ENCODE measurements at regions not wholly inside any gene's neighbourhood (a gene's known extent, or its start where the extent isn't known, plus 50 kb on each side); places are given as distances from the start of the nearest gene placed in this dataset.

DNA sequence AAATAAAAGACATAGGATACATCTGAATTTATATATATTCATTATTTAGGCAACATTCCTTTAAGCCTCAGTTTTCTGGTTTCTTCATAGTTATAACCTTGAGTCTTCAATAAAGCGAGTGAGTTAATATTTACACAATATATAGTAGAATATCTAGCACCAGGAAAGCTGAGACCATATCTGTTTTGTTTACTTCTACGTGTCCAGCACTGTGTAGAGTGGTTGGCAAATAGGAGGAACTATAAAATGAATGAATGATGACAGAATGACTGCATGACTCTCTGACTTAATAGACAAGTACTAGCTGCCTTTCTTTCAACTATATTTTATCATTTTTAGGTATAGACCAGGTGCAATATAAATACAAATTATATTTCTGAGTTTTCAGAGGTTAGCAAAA, 197.8 kb upstream of the RBMS3 start:
- TF ChIP-seq ZBTB7A (IDR thresholded peaks at IDR 0.05; ENCODE audit: low read depth) (no peak), USF1 (IDR thresholded peaks at IDR 0.05) (no peak), EP300 (IDR thresholded peaks at IDR 0.05; ENCODE audit: borderline replicate concordance) (no peak), CEBPB (IDR thresholded peaks at IDR 0.05) (no peak), NFIC (IDR thresholded peaks at IDR 0.05) (no peak), YY1 (IDR thresholded peaks at IDR 0.05; ENCODE audit: low read depth) (no peak), CREB1 (IDR thresholded peaks at IDR 0.05; ENCODE audit: low read depth) (no peak), TEAD4 (IDR thresholded peaks at IDR 0.05) (no peak), RAD21 (IDR thresholded peaks at IDR 0.05; ENCODE audit: low read depth) (no peak), TAF1 (IDR thresholded peaks at IDR 0.05; ENCODE audit: low read depth) (no peak), MAX (IDR thresholded peaks at IDR 0.05) (no peak), FOXM1 (IDR thresholded peaks at IDR 0.05; ENCODE audit: borderline replicate concordance, low read depth) (no peak), TCF12 (IDR thresholded peaks at IDR 0.05; ENCODE audit: low read depth) (no peak), EGR1 (IDR thresholded peaks at IDR 0.05) (no peak)
- TF ChIP-seq, protein P1, sequence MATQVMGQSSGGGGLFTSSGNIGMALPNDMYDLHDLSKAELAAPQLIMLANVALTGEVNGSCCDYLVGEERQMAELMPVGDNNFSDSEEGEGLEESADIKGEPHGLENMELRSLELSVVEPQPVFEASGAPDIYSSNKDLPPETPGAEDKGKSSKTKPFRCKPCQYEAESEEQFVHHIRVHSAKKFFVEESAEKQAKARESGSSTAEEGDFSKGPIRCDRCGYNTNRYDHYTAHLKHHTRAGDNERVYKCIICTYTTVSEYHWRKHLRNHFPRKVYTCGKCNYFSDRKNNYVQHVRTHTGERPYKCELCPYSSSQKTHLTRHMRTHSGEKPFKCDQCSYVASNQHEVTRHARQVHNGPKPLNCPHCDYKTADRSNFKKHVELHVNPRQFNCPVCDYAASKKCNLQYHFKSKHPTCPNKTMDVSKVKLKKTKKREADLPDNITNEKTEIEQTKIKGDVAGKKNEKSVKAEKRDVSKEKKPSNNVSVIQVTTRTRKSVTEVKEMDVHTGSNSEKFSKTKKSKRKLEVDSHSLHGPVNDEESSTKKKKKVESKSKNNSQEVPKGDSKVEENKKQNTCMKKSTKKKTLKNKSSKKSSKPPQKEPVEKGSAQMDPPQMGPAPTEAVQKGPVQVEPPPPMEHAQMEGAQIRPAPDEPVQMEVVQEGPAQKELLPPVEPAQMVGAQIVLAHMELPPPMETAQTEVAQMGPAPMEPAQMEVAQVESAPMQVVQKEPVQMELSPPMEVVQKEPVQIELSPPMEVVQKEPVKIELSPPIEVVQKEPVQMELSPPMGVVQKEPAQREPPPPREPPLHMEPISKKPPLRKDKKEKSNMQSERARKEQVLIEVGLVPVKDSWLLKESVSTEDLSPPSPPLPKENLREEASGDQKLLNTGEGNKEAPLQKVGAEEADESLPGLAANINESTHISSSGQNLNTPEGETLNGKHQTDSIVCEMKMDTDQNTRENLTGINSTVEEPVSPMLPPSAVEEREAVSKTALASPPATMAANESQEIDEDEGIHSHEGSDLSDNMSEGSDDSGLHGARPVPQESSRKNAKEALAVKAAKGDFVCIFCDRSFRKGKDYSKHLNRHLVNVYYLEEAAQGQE (IDR thresholded peaks at IDR 0.05; ENCODE audit: low read depth): no peak

- no peak for TF ChIP-seq TCF12 (IDR thresholded peaks at IDR 0.05; ENCODE audit: low read depth)
- no peak for TF ChIP-seq NFIC (IDR thresholded peaks at IDR 0.05)
- no peak for TF ChIP-seq CREB1 (IDR thresholded peaks at IDR 0.05; ENCODE audit: low read depth)
- TF ChIP-seq MAX (IDR thresholded peaks at IDR 0.05): no peak
- TF ChIP-seq EP300 (IDR thresholded peaks at IDR 0.05; ENCODE audit: borderline replicate concordance): no peak
- TF ChIP-seq EGR1 (IDR thresholded peaks at IDR 0.05): no peak
- no peak for TF ChIP-seq TEAD4 (IDR thresholded peaks at IDR 0.05)
- no peak for TF ChIP-seq RAD21 (IDR thresholded peaks at IDR 0.05; ENCODE audit: low read depth)
- no peak for TF ChIP-seq YY1 (IDR thresholded peaks at IDR 0.05; ENCODE audit: low read depth)
- no peak for TF ChIP-seq FOXM1 (IDR thresholded peaks at IDR 0.05; ENCODE audit: borderline replicate concordance, low read depth)
- no peak for TF ChIP-seq USF1 (IDR thresholded peaks at IDR 0.05)
- TF ChIP-seq TAF1 (IDR thresholded peaks at IDR 0.05; ENCODE audit: low read depth): no peak
- TF ChIP-seq CEBPB (IDR thresholded peaks at IDR 0.05): no peak
- TF ChIP-seq ZBTB7A (IDR thresholded peaks at IDR 0.05; ENCODE audit: low read depth): no peak
- TF ChIP-seq, protein P1 (IDR thresholded peaks at IDR 0.05; ENCODE audit: low read depth): no peak
Measured at GRCh38 chr3:29083676-29084075, 197.2 kb upstream of the RBMS3 start.

DNA sequence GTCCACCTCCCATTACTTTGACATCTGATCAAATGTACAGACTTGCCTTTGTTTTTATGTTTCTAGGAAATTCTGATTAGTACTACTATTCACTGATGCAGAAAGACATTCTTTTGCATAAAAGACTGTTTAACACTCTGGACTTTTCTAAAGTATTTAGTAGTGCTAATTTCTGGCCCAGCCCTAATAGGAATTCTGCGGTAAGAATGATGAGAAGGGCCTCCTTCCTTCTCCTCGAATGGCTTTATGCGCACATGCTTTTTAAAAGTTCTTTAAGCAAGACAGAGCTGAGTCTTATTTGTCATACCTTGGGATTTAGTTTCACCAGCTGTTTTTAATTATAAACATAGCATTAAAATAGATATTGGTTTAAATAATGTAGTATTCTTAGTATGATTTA, 192.3 kb upstream of the RBMS3 start:
- no peak for TF ChIP-seq EP300 (IDR thresholded peaks at IDR 0.05; ENCODE audit: borderline replicate concordance)
- no peak for TF ChIP-seq USF1 (IDR thresholded peaks at IDR 0.05)
- TF ChIP-seq NFIC (IDR thresholded peaks at IDR 0.05): no peak
- no peak for TF ChIP-seq TCF12 (IDR thresholded peaks at IDR 0.05; ENCODE audit: low read depth)
- TF ChIP-seq, protein P1 (IDR thresholded peaks at IDR 0.05; ENCODE audit: low read depth): no peak
- no peak for TF ChIP-seq MAX (IDR thresholded peaks at IDR 0.05)
- no peak for TF ChIP-seq YY1 (IDR thresholded peaks at IDR 0.05; ENCODE audit: low read depth)
- TF ChIP-seq TAF1 (IDR thresholded peaks at IDR 0.05; ENCODE audit: low read depth): no peak
